Prostate gland (tissue), 2 donors: ENCODE measurements at regions not wholly inside any gene's neighbourhood (a gene's known extent, or its start where the extent isn't known, plus 50 kb on each side); places are given as distances from the start of the nearest gene placed in this dataset.

ENCODE experiments used
- CTCF ChIP-seq, 4 experiments: fragments of 200-600 bp in 2 of 4; fragments of 450-650 bp in 2 of 4; sonication (generic) in 2 of 4; IDR thresholded peaks; 1 replicate in 3 of 4; 2 replicates in 1 of 4; pipeline ENCODE4 v1.5.1; 2016 to 2019; ENCODE audit warnings: antibody characterized with exemption in 4 of 4, mild to moderate bottlenecking in 2 of 4, moderate library complexity in 2 of 4
- POLR2A ChIP-seq: fragments of 450-650 bp; IDR thresholded peaks from one replicate; pipeline ENCODE4 v1.6.1; 2016; ENCODE audit warnings: antibody characterized with exemption, mild to moderate bottlenecking
- POLR2AphosphoS5 ChIP-seq: sonication (generic); formaldehyde crosslinking; IDR thresholded peaks from one replicate; pipeline ENCODE4 v1.6.1; 2017; ENCODE audit warnings: antibody characterized with exemption

- TF ChIP-seq CTCF (IDR thresholded peaks at IDR 0.05) (no peak), POLR2AphosphoS5 (no peak), POLR2A (no peak)
Observed at GRCh38 chr3:134737516-134737915, 57.5 kb upstream of the EPHB1 start.
